Thyroid gland (tissue), 4 donors: ENCODE measurements at regions not wholly inside any gene's neighbourhood (a gene's known extent, or its start where the extent isn't known, plus 50 kb on each side); places are given as distances from the start of the nearest gene placed in this dataset.

ENCODE experiments used
- DNase-seq, 2 donors: peaks; one replicate each; pipeline ENCODE4 v3.0.0-alpha.2; 2019
- H3K27ac ChIP-seq, 3 donors: fragments of 200-600 bp; sonication (generic); 1 replicate in 2 of 3; 2 replicates in 1 of 3; pipeline ENCODE4 v1.5.1; 2016 to 2019; ENCODE audit warnings: mild to moderate bottlenecking in 1 of 3, moderate library complexity in 1 of 3
- H3K27me3 ChIP-seq: fragments of 200-600 bp; sonication (generic); one replicate; pipeline ENCODE4 v1.5.1; 2019
- H3K36me3 ChIP-seq, 2 donors: fragments of 200-600 bp; sonication (generic); one replicate each; pipeline ENCODE4 v1.5.1; 2016 to 2019
- H3K4me1 ChIP-seq, 2 donors: fragments of 200-600 bp; sonication (generic); one replicate each; pipeline ENCODE4 v1.5.1; 2017 to 2019
- H3K4me3 ChIP-seq, 3 donors: fragments of 200-600 bp; sonication (generic); replicated peaks in 1 of 3; 1 replicate in 2 of 3; 2 replicates in 1 of 3; pipeline ENCODE4 v1.5.1; 2016; ENCODE audit warnings: mild to moderate bottlenecking in 1 of 3
- H3K9me3 ChIP-seq: fragments of 200-600 bp; sonication (generic); one replicate; pipeline ENCODE4 v1.5.1; 2017
- POLR2A ChIP-seq, 2 donors: fragments of 450-650 bp; IDR thresholded peaks; one replicate each; pipeline ENCODE4 v1.6.1; 2017; ENCODE audit warnings: antibody characterized with exemption in 2 of 2, mild to moderate bottlenecking in 2 of 2, moderate library complexity in 1 of 2
- WGBS, 2 donors: methylation state at CpG; one replicate each; pipeline ENCODE4 v1.1.5; 2017; 5-methylcytosine and 5-hydroxymethylcytosine counted together
- intact Hi-C: fragments of 100-400 bp; cut with DNase I; formaldehyde crosslinking; loops from one replicate; pipeline ENCODE4 v1.15.1; 2023
- TF ChIP-seq, protein P1 (sequence below), 6 experiments: fragments of 200-600 bp in 3 of 6; fragments of 450-650 bp in 3 of 6; sonication (generic) in 3 of 6; IDR thresholded peaks; one replicate each; pipeline ENCODE4 v1.5.1; 2016 to 2019; ENCODE audit warnings: antibody characterized with exemption in 6 of 6, mild to moderate bottlenecking in 2 of 6, inconsistent platforms in 1 of 6, moderate library complexity in 1 of 6

GRCh38 chr4:32043248-32043633, 1323.1 kb downstream of the PCDH7 start:
- no peak for DNase-seq
- H3K27ac ChIP-seq, result no peak overlapping the region
- TF ChIP-seq POLR2A (IDR thresholded peaks at IDR 0.05), result no peak
- TF ChIP-seq, protein P1, sequence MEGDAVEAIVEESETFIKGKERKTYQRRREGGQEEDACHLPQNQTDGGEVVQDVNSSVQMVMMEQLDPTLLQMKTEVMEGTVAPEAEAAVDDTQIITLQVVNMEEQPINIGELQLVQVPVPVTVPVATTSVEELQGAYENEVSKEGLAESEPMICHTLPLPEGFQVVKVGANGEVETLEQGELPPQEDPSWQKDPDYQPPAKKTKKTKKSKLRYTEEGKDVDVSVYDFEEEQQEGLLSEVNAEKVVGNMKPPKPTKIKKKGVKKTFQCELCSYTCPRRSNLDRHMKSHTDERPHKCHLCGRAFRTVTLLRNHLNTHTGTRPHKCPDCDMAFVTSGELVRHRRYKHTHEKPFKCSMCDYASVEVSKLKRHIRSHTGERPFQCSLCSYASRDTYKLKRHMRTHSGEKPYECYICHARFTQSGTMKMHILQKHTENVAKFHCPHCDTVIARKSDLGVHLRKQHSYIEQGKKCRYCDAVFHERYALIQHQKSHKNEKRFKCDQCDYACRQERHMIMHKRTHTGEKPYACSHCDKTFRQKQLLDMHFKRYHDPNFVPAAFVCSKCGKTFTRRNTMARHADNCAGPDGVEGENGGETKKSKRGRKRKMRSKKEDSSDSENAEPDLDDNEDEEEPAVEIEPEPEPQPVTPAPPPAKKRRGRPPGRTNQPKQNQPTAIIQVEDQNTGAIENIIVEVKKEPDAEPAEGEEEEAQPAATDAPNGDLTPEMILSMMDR (IDR thresholded peaks at IDR 0.05), result no peak
- no peak overlapping the region for H3K4me3 ChIP-seq
- no peaks in the 10 kb centered on the region for H3K36me3 ChIP-seq
- 81 to 94% methylated on average over 2 of the region's 2 CpGs for WGBS, 2 donors
- peaks cover 3 to 4% of the 10 kb centered on the region in 2 donors for H3K4me1 ChIP-seq
- intact Hi-C loops, result no loop called here
- no peaks in the 10 kb centered on the region for H3K9me3 ChIP-seq
- no peaks in the 10 kb centered on the region for H3K27me3 ChIP-seq

DNA sequence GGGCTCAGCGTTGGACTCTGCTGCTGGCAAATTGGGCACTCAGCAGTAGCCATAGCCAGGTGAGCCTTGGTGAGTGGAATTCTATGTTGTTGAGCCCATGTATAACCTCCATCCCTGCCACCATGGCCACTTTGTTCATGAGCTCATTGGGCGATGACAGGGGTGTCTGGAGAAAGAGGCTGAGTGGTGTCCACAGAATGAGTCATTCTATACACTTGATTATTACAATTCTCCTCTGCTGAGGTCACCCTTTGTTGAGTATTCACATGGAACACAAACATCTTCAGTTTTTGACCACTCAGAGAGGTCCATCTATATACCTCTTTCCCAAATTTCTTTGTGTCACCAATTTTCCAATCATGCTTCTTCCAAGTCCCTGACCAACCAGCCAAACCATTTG, 1341.7 kb downstream of the PCDH7 start:
- Histone ChIP-seq H3K4me3 (no peak overlapping the region), H3K27me3 (no peaks in the 10 kb centered on the region), H3K27ac (no peak overlapping the region), H3K4me1 (no peaks in the 10 kb centered on the region), H3K9me3 (no peaks in the 10 kb centered on the region), H3K36me3 (no peaks in the 10 kb centered on the region)
- WGBS, 2 donors, result 86% methylated on average over 2 of the region's 2 CpGs
- no peak for DNase-seq
- intact Hi-C loops, result no loop called here
- TF ChIP-seq, protein P1 (IDR thresholded peaks at IDR 0.05), result no peak
- TF ChIP-seq POLR2A (IDR thresholded peaks at IDR 0.05), result no peak

DNA sequence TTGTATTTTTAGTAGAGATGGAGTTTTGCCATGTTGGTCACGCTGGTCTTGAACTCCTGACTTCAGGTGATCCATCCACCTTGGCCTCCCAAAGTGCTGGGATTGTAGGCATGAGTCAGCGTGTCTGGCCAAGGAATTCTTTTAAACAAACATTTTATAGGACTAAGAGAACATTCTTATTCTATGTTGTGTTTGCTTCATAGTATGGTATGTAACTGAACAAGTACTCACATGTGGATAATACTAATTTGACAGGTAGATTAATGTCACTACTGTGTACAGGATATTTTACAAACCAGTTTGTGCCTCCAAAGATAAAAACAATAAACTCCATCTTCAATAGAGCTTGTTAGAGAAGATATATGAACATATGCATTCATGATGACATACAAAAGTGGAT, 1353.4 kb downstream of the PCDH7 start:
- H3K27me3 ChIP-seq, result no peaks in the 10 kb centered on the region
- no peak for TF ChIP-seq POLR2A (IDR thresholded peaks at IDR 0.05)
- TF ChIP-seq, protein P1 (IDR thresholded peaks at IDR 0.05), result no peak
- H3K4me3 ChIP-seq, result no peak overlapping the region
- no peak overlapping the region for H3K27ac ChIP-seq
- no peaks in the 10 kb centered on the region for H3K4me1 ChIP-seq
- H3K9me3 ChIP-seq, result no peaks in the 10 kb centered on the region
- intact Hi-C loops, result no loop called here
- DNase-seq, result no peak
- no peaks in the 10 kb centered on the region for H3K36me3 ChIP-seq
- WGBS, 2 donors, result 32 to 47% methylated on average over 2 of the region's 2 CpGs

DNA sequence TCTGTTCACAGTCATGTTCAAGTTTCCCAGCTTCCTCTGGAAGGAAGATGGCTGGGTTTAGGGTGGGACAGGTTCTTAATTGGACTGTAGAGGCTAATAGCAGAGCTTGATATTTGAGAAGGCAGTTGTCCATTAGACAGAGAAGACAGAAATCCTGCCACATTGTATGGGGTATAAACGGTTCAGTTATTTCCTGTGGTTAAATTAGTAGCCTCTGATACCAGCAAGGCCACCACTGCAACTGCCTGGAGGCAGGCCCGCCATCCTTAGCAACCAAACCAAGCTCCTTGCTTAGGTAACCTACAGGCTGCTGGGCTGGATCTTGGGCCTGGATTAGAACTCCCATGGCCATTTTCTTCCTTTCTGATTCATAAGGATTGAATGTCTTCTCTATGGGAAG, 1367.0 kb downstream of the PCDH7 start:
- WGBS, 2 donors, result 87 to 91% methylated on average over 1 to 2 of the region's 2 CpGs
- no peaks in the 10 kb centered on the region for H3K27me3 ChIP-seq
- intact Hi-C loops, result no loop called here
- H3K4me3 ChIP-seq, result no peak overlapping the region
- no peak overlapping the region for H3K27ac ChIP-seq
- no peak for DNase-seq
- no peaks in the 10 kb centered on the region for H3K4me1 ChIP-seq
- no peaks in the 10 kb centered on the region for H3K9me3 ChIP-seq
- no peak for TF ChIP-seq POLR2A (IDR thresholded peaks at IDR 0.05)
- TF ChIP-seq, protein P1 (IDR thresholded peaks at IDR 0.05), result no peak
- H3K36me3 ChIP-seq, result no peaks in the 10 kb centered on the region

DNA sequence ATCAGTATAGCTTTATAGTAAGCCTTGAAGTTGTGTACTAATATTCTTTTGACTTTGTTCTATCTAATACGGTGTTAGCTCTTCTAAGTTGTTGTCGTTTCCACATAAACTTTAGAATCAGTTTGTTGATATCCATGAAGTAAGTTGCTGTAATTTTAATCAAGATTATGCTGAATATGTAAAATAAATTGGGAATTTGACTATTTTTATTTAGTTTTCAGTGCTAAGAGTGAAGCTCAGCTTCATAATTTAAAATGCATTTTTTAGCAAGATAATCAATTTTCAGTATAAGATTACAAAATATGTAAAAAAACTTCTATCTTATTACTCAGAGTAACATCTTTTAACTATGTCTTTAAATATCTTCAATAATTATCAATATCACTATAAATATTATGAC, 1374.8 kb downstream of the PCDH7 start:
- H3K9me3 ChIP-seq, result no peaks in the 10 kb centered on the region
- H3K27me3 ChIP-seq, result no peaks in the 10 kb centered on the region
- TF ChIP-seq, protein P1 (IDR thresholded peaks at IDR 0.05), result no peak
- TF ChIP-seq POLR2A (IDR thresholded peaks at IDR 0.05), result no peak
- H3K4me1 ChIP-seq, result no peaks in the 10 kb centered on the region
- no peaks in the 10 kb centered on the region for H3K36me3 ChIP-seq
- H3K4me3 ChIP-seq, result no peak overlapping the region
- no peak for DNase-seq
- H3K27ac ChIP-seq, result no peak overlapping the region
- intact Hi-C loops, result no loop called here
- WGBS, 2 donors, result 96 to 97% methylated on average over 2 of the region's 2 CpGs
